GM12878 (cell line): ENCODE measurements at regions not wholly inside any gene's neighbourhood (a gene's known extent, or its start where the extent isn't known, plus 50 kb on each side); places are given as distances from the start of the nearest gene placed in this dataset.

Source experiments
- CREB1 ChIP-seq: IDR thresholded peaks from 2 replicates; pipeline ENCODE4 v1.6.1; 2012; ENCODE audit warnings: low read depth, mild to moderate bottlenecking, inconsistent platforms
- EGR1 ChIP-seq, 2 experiments: IDR thresholded peaks; 1 replicate in 1 of 2; 2 replicates in 1 of 2; pipeline ENCODE4 v1.6.1; 2011 to 2012; ENCODE audit warnings: low read depth in 2 of 2, low read length in 2 of 2, borderline replicate concordance in 1 of 2, mild to moderate bottlenecking in 1 of 2, moderate library complexity in 1 of 2
- GABPA ChIP-seq: IDR thresholded peaks from 2 replicates; pipeline ENCODE4 v1.6.1; 2014; ENCODE audit warnings: antibody characterized with exemption, low read depth, mild to moderate bottlenecking, inconsistent platforms
- MXI1 ChIP-seq: fragments of 150-350 bp; IDR thresholded peaks from 2 replicates; pipeline ENCODE4 v1.6.1; 2011; ENCODE audit warnings: low read depth, mild to moderate bottlenecking, inconsistent platforms, low read length, improper control_type of control experiment
- SMC3 ChIP-seq: IDR thresholded peaks from 2 replicates; pipeline ENCODE4 v1.6.1; 2011; ENCODE audit warnings: low read length, improper control_type of control experiment, borderline replicate concordance
- TF ChIP-seq, protein P1 (sequence below): fragments of 450-650 bp; IDR thresholded peaks from 2 replicates; pipeline ENCODE4 v1.6.1; 2017; ENCODE audit warnings: mild to moderate bottlenecking
- TF ChIP-seq, protein P2 (sequence below), 3 experiments: IDR thresholded peaks in 2 of 3; conservative IDR thresholded peaks in 1 of 3; 2 replicates each; pipeline ENCODE4 v1.5.1; 2011; ENCODE audit warnings: low read depth in 3 of 3, low read length in 3 of 3, mild to moderate bottlenecking in 3 of 3, control low read depth in 2 of 3, moderate library complexity in 2 of 3, inconsistent platforms in 1 of 3, mixed read lengths in 1 of 3; ENCODE audit not compliant: control insufficient read depth in 2 of 3, insufficient read depth in 1 of 3; ENCODE audit errors: extremely low read depth in 1 of 3
- TF ChIP-seq, protein P3 (sequence below): IDR thresholded peaks from 2 replicates; pipeline ENCODE4 v1.6.1; 2011; ENCODE audit warnings: low read depth, low read length, improper control_type of control experiment, borderline replicate concordance

DNA sequence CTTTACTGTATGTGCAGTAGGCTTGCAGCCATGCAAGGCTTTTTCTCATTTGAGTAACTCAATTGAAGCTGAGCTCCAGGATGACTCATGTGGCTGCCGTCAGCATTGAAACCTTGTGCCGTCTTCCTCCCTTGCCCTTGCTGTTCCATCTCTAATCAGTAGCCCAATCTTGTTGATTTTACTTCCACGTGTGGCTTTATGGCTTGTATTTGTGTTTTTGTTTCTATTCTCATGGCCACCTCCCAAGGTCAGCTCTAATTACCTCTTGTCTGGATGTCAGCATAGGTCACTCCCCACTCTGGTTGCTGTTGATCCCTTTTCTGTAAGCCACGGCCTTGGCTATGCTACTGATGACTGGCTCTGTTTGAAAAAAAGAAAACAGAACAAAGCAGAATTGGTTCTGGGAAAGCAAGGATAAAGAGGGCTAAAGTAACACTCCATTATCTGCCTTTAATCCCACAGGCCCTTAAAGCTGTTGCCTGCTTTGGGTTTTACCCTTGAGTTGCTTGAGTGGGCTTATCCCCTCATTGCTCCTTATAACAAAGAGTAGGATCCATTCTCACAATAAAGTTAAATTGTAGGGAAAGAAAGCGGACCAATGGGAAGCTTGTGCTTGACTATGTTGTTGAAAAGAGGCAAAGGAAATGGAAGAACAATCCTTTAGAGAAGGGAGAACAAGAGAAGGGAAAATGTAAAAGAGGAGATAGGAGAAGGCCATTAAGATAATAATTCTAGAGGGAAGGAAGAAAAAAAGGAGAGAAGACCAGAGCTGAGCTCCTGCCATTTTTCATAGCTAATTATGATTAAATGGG is 173.9 kb upstream of the PGRMC2 start:
- TF ChIP-seq GABPA (no peak), SMC3 (no peak), MXI1 (no peak), EGR1 (IDR thresholded peaks at IDR 0.05; ENCODE audit: borderline replicate concordance in 1 of 2, low read depth in 2 of 2, low read length in 2 of 2) (no peak), CREB1 (no peak)
- TF ChIP-seq, protein P1, sequence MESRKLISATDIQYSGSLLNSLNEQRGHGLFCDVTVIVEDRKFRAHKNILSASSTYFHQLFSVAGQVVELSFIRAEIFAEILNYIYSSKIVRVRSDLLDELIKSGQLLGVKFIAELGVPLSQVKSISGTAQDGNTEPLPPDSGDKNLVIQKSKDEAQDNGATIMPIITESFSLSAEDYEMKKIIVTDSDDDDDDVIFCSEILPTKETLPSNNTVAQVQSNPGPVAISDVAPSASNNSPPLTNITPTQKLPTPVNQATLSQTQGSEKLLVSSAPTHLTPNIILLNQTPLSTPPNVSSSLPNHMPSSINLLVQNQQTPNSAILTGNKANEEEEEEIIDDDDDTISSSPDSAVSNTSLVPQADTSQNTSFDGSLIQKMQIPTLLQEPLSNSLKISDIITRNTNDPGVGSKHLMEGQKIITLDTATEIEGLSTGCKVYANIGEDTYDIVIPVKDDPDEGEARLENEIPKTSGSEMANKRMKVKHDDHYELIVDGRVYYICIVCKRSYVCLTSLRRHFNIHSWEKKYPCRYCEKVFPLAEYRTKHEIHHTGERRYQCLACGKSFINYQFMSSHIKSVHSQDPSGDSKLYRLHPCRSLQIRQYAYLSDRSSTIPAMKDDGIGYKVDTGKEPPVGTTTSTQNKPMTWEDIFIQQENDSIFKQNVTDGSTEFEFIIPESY = no peak
- TF ChIP-seq, protein P2, sequence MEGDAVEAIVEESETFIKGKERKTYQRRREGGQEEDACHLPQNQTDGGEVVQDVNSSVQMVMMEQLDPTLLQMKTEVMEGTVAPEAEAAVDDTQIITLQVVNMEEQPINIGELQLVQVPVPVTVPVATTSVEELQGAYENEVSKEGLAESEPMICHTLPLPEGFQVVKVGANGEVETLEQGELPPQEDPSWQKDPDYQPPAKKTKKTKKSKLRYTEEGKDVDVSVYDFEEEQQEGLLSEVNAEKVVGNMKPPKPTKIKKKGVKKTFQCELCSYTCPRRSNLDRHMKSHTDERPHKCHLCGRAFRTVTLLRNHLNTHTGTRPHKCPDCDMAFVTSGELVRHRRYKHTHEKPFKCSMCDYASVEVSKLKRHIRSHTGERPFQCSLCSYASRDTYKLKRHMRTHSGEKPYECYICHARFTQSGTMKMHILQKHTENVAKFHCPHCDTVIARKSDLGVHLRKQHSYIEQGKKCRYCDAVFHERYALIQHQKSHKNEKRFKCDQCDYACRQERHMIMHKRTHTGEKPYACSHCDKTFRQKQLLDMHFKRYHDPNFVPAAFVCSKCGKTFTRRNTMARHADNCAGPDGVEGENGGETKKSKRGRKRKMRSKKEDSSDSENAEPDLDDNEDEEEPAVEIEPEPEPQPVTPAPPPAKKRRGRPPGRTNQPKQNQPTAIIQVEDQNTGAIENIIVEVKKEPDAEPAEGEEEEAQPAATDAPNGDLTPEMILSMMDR (IDR thresholded peaks at IDR 0.05 in 2 of 3, conservative IDR thresholded peaks at IDR 0.05 in 1 of 3; ENCODE audit: control insufficient read depth in 2 of 3, extremely low read depth in 1 of 3, insufficient read depth in 1 of 3, low read depth in 3 of 3, low read length in 3 of 3) = no peak
- TF ChIP-seq, protein P3, sequence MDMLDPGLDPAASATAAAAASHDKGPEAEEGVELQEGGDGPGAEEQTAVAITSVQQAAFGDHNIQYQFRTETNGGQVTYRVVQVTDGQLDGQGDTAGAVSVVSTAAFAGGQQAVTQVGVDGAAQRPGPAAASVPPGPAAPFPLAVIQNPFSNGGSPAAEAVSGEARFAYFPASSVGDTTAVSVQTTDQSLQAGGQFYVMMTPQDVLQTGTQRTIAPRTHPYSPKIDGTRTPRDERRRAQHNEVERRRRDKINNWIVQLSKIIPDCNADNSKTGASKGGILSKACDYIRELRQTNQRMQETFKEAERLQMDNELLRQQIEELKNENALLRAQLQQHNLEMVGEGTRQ = no peak
